ENCODE measurements at regions not wholly inside any gene's neighbourhood (a gene's known extent, or its start where the extent isn't known, plus 50 kb on each side); places are given as distances from the start of the nearest gene placed in this dataset.

DNA sequence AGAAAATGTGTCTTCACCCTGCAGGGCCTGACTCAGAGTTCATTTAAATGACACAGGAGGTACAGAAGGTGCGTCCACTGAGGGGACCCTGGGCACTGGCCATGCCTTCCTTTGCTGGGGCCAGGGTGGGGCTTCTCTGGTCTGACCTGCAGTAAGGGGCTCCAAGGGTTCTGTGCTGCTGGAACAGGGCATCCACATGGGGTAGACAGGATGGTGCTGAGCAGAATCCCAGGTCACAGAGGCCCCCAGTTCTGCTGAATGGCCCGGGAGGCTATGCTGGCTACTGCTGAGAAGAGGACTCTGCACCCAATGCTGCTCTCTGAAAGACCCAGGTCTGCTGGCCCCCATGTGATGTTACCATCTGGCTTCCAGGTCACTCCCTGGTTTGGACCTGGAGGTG lies 150.4 kb upstream of the GGTLC1 start:
- TF ChIP-seq, protein P1, sequence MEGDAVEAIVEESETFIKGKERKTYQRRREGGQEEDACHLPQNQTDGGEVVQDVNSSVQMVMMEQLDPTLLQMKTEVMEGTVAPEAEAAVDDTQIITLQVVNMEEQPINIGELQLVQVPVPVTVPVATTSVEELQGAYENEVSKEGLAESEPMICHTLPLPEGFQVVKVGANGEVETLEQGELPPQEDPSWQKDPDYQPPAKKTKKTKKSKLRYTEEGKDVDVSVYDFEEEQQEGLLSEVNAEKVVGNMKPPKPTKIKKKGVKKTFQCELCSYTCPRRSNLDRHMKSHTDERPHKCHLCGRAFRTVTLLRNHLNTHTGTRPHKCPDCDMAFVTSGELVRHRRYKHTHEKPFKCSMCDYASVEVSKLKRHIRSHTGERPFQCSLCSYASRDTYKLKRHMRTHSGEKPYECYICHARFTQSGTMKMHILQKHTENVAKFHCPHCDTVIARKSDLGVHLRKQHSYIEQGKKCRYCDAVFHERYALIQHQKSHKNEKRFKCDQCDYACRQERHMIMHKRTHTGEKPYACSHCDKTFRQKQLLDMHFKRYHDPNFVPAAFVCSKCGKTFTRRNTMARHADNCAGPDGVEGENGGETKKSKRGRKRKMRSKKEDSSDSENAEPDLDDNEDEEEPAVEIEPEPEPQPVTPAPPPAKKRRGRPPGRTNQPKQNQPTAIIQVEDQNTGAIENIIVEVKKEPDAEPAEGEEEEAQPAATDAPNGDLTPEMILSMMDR (IDR thresholded peaks at IDR 0.05), result no peak
- TF ChIP-seq POLR2AphosphoS5 (IDR thresholded peaks at IDR 0.05) (no peak), POLR2A (IDR thresholded peaks at IDR 0.05) (no peak)

Data from sigmoid colon (tissue), 4 donors.